M059J (cell line): ENCODE measurements at regions not wholly inside any gene's neighbourhood (a gene's known extent, or its start where the extent isn't known, plus 50 kb on each side); places are given as distances from the start of the nearest gene placed in this dataset.

Experiments
- DNase-seq: peaks from one replicate; pipeline ENCODE4 v3.0.0-alpha.2; 2012; ENCODE audit warnings: low read depth

GRCh38 chr4:177047851-177048174 is 255.1 kb upstream of the VEGFC start:
- DNase-seq, result peak; percentile 60

- peak; percentile 21 for DNase-seq
These were observed 258.1 kb upstream of the NEIL3 start for GRCh38 chr4:177051473-177052060.

GRCh38 chr4:177052211-177052934 is 257.3 kb upstream of the NEIL3 start:
- no peak for DNase-seq

GRCh38 chr4:177057186-177057585 is 252.5 kb upstream of the NEIL3 start:
- no peak for DNase-seq

DNA sequence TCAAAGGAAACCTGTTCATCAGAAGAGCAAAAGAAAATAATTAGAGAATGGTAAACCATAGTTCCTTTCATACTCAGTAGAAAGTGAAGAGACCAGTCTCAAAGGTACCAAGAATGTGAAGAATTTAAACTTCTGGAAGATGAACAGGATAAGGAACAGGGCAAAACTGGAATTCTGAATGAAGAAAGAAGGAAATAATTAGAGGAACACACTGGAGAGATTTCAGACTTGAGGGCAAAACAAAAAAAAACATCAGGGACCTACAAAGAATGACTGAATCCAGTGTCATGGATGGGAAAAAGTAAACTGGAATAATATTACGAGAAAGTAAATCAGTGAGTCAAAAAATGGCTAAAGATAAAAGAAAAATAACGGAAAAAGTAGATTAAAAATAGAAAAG is 245.6 kb upstream of the NEIL3 start:
- DNase-seq, result no peak

DNA sequence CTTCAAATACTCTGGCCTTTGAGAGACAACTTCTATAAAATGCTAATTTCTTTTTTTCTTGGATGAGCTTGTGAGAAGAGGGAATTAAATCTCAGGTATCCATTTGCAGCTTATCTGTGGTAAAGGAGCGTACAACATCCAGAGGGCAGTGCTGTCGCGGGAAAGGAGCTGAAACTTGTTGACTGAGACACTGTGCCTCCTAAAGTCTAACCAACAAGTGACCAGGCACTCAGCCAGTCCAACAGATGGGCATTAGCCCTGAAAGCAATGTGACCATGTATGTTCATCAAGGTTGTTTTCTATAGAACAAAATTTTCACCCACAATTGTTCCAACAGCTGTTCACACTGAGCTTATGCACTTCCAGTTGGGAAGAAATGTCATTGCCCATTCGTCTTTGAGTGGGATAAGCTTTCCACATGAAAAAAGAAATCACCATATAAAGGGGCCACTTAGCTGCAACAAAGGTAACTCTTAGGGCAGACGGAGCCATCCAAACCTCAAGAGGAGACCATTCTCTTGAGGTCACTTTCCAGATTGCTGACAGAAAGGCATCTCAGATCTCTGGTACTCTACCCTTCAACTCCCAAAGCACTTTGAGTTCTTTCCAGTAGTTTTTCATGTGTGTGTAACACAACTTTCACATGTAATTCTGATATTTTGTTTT is 244.8 kb upstream of the NEIL3 start:
- no peak for DNase-seq

- no peak for DNase-seq
These were observed 242.9 kb upstream of the NEIL3 start for GRCh38 chr4:177066746-177067145.

- DNase-seq, result no peak
These were observed 239.1 kb upstream of the NEIL3 start for GRCh38 chr4:177070533-177071058.

DNA sequence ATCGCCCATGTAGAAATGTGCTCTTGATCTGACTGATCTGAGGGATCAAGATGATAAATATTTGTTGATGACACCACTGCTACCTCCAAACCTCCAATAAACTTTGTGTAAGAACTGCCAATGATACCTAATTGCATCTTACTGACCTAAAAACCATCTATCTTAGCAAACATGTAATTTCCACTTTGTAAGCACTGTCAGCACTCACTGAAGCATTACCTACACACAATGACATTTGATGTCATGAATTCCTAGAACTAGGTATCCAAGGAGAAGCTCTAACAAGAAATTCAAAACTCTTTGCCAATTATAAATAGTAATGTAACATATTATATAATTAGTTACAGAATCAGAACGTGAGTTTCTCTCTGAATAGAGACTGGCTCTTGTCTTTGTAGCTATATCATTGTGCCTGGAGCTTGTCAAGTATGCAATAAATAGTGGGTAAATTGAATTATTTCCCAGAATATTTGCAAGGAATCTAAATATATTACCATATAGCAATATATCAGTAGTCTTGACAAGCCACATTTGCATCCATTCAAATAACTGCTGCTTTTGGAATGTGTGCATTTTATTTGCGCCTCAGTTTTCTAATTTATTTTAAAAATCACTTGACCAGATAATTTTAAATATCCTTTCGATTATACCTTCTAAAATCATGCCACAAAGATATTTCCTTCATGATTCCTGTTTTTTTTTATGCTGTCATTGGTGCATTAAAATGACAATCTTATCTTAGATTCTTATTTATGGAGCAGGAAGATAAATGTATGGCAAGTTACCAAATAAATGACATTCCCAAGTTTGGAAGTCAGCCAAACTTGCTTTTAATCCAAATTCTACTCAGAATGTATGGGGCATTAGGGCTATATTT is 232.3 kb upstream of the NEIL3 start:
- DNase-seq, result no peak

- peak; percentile 32 for DNase-seq
These were observed 230.3 kb upstream of the NEIL3 start for GRCh38 chr4:177079327-177079726.

DNA sequence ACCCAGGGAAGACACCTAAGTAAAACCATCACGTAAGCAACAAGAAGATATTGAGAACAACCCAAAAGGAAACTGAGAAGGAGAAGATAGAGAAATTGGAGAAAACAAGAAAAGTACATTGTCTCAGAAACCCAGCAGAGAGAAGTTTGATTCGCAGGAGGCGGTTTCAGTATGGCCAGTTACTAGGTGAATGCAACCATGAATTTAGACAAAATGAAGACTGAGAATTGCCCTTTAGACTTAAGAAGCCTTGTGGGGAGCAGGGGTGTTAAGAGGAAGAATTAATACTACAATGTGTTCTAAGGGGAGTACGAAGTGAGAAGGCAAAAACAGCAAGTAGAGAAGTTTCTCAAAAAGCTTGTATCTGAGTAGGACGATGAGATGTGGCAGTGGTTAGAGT is 229.3 kb upstream of the NEIL3 start:
- no peak for DNase-seq

- no peak for DNase-seq
These were observed 222.6 kb upstream of the NEIL3 start for GRCh38 chr4:177087060-177087459.

GRCh38 chr4:177087499-177087898 is 222.2 kb upstream of the NEIL3 start:
- no peak for DNase-seq

DNA sequence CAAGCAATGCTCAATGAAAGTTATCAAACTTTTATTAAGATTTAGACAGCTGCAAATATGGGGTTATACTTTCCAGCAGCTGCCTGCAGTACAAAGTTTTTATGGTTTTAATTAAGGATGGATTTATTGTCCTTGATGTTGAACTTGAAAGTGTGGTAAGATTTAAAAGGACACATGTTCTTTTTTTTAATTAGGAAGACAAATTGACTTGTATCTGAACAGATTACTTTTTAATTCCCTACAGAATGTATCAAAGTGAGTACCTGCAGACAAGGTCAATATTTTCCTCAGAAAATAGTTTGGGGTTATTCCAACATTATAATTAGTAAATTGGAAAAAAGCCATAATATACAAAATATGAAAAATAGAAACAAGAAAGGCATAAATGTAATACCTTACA is 218.2 kb upstream of the NEIL3 start:
- DNase-seq, result no peak

DNA sequence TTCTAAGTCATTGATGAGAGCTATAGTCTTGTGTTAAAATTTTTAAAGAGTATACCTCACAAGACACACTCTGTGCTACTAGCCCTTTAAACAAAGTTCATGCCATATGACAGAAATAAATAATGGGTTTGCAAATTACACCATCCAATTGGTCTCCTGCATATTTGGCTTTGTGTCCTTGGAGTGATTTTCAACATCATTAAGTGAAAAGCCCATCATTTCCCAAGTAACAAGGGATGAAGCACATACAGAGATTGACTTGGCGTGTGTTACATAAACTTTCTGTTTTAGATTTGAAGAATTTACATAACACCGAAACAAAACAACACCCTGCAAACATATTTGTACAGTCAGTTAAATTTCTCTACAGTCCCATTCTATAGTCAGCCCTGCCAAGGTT is 216.9 kb upstream of the NEIL3 start:
- no peak for DNase-seq

- DNase-seq, result peak; percentile 46
These were observed 215.7 kb upstream of the NEIL3 start for GRCh38 chr4:177093964-177094363.

- DNase-seq, result no peak
These were observed 212.4 kb upstream of the NEIL3 start for GRCh38 chr4:177097291-177097690.

DNA sequence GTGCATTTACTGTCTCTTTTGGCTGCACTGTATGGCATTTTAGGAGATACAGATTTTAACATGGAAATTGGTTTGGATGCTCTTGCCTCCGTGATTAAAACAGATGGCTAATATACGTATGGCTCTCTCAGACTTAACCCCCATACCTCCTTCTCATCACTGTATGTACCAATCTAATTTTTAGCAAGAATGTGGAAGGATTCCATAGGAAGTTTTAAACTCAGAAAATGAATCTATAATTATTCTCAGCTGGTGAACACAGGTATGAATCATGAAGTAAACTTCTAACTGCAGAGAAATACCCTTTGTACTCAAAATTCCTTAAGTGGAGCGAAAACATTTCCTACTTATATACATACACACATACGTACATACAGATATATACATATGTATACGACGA is 210.5 kb upstream of the NEIL3 start:
- DNase-seq, result no peak

GRCh38 chr4:177100307-177100706 is 209.4 kb upstream of the NEIL3 start:
- DNase-seq, result no peak

GRCh38 chr4:177103619-177104018 is 206.1 kb upstream of the NEIL3 start:
- no peak for DNase-seq

GRCh38 chr4:177105536-177105935 is 204.1 kb upstream of the NEIL3 start:
- DNase-seq, result no peak

DNA sequence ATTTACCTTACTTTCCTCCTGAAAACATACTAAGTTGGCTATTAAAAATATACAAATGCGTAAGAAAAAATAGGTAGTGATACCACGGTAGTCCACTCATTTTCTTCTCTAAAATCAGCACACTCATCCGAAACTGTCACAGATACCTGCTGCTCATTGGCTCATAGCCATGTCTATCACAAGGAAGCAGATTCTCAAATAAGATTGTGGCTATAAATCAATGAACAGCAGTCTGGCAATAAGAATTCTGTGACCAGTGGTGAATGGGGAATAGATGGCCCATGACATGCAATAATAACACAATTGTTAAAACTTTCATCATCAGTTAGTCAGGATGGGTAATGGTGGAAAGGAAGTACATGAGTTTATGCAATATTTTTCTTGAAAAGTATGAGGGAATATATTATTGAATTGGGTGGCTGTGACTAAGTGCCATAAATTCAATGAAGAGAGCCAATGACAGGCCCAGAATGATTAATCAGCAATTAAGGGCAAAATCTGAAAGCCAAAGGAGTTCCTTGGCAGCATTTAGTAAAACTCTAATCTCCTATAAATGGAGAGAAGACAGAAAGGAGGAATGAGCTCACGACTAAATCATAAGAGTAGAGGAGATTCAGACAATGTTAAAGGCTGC is 202.3 kb upstream of the NEIL3 start:
- DNase-seq, result peak; percentile 25
